Prostate gland (tissue), 2 donors: ENCODE measurements at regions not wholly inside any gene's neighbourhood (a gene's known extent, or its start where the extent isn't known, plus 50 kb on each side); places are given as distances from the start of the nearest gene placed in this dataset.

Experiments used
- POLR2A ChIP-seq: fragments of 450-650 bp; IDR thresholded peaks from one replicate; pipeline ENCODE4 v1.6.1; 2016; ENCODE audit warnings: antibody characterized with exemption, mild to moderate bottlenecking
- POLR2AphosphoS5 ChIP-seq: sonication (generic); formaldehyde crosslinking; IDR thresholded peaks from one replicate; pipeline ENCODE4 v1.6.1; 2017; ENCODE audit warnings: antibody characterized with exemption
- TF ChIP-seq, protein P1 (sequence below), 4 experiments: fragments of 200-600 bp in 2 of 4; fragments of 450-650 bp in 2 of 4; sonication (generic) in 2 of 4; IDR thresholded peaks; 1 replicate in 3 of 4; 2 replicates in 1 of 4; pipeline ENCODE4 v1.5.1; 2016 to 2019; ENCODE audit warnings: antibody characterized with exemption in 4 of 4, mild to moderate bottlenecking in 2 of 4, moderate library complexity in 2 of 4

DNA sequence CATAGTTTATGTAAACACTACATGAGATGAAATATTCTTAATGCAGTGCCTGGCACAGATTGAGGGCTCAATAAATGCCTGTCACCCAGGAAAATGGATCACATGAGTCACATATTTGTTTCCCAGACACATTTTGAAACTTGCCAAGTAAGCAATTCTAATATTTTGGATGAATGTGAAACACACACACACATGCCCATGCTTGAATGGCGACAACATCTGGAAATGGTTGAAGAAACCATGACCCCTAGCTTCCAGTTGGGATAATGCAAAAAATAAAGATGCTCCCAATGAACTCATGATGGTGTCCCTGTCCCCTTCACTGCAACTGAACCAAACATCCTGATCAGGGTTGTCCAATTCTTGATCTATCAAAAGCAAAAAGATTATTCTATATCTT, 797.3 kb downstream of the XPNPEP1 start:
- TF ChIP-seq POLR2A: no peak
- TF ChIP-seq, protein P1, sequence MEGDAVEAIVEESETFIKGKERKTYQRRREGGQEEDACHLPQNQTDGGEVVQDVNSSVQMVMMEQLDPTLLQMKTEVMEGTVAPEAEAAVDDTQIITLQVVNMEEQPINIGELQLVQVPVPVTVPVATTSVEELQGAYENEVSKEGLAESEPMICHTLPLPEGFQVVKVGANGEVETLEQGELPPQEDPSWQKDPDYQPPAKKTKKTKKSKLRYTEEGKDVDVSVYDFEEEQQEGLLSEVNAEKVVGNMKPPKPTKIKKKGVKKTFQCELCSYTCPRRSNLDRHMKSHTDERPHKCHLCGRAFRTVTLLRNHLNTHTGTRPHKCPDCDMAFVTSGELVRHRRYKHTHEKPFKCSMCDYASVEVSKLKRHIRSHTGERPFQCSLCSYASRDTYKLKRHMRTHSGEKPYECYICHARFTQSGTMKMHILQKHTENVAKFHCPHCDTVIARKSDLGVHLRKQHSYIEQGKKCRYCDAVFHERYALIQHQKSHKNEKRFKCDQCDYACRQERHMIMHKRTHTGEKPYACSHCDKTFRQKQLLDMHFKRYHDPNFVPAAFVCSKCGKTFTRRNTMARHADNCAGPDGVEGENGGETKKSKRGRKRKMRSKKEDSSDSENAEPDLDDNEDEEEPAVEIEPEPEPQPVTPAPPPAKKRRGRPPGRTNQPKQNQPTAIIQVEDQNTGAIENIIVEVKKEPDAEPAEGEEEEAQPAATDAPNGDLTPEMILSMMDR (IDR thresholded peaks at IDR 0.05): no peak
- TF ChIP-seq POLR2AphosphoS5: no peak
